Dermis blood vessel endothelial cell (primary cell): ENCODE measurements at regions not wholly inside any gene's neighbourhood (a gene's known extent, or its start where the extent isn't known, plus 50 kb on each side); places are given as distances from the start of the nearest gene placed in this dataset.

Experiments
- DNase-seq: peaks from one replicate; pipeline ENCODE4 v3.0.0; 2010

DNA sequence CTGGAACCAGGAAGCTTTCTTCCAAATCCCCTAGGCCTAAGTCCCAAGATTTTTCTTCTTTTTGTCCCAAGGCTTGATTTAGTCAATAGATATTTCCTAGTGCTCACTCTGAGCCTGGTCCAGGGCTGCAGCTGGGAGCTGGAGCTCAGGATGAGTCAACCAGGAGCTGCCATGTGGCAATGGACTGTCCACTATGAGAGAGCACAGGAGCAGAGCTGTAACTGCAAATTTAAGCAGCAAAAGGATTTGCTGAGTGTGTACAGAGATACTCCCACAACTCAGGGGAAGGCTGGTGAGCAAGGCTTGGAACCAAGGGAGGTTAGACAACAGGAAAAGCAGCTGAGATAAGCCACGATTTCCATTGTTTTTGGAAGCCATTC, 92.1 kb upstream of the CXCL12 start:
- no peak for DNase-seq

DNA sequence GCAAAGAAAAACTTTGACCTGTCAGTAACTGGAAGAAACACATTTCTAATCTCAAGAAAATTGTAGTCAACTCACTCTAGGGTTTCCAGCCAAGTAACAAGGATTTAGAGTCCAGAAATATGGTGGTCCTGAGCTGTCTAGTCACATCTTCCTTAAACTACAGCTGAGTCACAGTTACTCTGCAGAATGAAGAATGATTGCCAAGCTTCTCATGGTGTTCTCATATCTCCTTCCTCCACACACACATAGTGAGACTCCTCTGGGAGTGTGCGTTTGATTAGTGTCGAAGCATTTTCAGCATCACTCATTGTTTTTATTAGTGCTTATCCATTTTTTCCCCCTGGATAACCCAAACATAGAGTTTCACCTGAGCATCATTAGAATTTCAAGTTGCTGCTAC, 93.1 kb upstream of the CXCL12 start:
- DNase-seq = no peak

DNA sequence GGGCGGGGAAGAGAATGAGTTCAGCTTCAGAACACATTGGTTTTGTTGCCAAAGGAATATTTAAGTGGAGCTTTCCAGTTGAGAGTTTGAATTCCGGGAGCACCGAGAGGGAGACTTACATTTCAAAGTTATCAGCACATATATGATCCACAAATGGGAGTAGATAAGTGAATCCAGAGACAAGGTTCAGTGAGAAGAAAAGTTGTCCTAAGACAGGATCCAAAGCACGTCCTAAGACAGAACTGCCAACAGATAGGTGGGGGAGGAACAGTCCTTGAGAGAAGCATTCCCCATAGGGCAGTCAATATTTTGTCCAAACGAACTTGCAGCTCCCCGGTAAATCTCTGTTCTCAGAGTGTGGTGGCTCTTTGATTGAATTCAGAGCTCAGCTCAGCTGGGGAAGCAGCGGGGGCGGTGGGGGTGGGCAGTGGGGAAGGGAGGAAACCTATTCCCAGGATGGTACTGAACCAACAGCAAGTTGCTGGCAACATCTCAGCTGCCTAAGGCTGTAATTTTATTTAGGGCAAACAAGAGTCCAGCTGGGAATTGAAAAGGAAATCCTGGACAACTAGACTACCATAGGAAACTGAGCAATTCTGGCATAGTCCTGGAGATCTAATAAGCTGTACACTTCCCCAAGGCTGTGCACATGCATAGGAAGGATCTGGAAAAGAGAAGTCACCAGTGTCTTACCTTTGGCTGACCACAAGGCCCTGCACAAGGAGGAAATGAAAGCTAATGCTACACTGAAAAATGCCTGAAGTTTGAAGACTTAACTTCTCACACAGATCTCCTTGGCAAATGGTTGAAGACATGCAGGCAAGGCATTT, 94.2 kb upstream of the CXCL12 start:
- DNase-seq = no peak

DNA sequence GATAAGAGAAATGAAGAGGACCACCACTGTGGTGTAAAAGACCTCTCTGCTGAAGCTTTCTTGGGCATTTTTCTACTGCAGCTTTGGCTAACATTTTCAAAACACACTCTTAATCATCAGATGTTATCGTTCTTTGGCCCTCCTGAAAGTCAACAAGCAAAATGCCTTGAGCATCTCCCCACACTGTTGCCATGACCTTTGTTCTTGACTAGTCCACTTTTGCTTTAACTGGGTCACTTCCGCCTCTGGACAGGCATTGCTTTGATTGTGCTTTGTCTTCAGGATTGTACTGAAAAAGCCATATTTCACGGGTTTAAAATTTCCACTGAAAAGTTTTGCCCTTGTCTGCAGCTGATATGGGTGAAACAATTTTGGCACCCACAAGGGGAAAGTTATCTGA, 107.8 kb upstream of the CXCL12 start:
- no peak for DNase-seq

DNA sequence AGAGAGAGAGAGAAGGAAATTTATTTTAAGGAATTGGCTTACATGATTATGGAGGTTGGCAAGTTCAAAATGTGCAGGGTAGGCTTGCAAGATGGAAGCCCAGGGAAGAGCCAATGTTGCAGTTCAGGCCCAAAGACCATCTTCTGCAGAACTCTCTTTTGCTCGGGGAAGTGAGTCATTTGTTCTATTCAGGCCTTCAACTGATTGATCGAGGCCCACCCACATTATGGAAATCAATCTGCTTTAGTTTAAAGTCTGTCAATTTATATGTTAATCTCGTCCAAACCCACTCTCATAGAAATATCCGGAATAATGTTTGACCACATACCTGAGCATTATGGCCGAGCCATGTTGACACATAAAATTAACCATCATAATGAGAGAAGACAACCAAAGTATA, 113.3 kb upstream of the CXCL12 start:
- DNase-seq = no peak

DNA sequence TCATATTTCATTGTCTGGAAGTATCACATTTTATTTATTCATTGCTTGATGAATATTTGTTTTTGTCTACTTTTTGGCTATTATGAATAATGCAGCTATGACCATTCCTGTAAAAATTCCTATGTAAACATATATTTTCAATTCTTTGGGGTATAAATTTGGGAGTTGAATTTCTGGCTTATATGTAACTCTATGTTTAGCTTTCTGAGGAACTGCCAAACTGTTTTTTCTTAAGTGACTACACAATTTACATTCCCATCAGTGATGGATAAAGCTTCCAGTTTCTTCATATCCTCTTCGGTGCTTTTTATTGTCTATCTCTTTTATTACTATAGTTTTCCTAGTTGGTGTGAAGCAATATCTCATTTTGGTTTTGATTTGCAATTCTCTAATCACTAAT, 115.6 kb upstream of the CXCL12 start:
- DNase-seq = no peak

DNA sequence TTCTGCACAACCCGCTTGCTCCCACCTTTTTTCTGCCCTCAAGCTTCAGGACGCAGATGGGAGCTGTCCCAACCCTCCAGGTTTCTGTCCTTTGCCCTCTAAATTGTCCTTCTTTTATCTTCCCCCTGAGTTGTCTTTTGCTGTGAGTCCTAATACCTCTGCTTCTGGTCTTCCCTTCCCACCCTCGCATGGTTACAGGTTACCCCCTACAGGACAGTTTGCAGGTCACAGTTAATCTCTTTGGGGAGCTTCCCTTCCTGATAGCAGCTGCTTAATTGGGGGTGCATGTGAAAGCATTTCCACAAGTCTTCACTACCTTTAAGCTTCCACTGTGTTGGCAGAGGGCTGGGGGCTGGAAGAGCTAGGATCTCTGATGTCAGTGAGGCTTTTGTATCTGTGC, 121.5 kb upstream of the CXCL12 start:
- DNase-seq = no peak

DNA sequence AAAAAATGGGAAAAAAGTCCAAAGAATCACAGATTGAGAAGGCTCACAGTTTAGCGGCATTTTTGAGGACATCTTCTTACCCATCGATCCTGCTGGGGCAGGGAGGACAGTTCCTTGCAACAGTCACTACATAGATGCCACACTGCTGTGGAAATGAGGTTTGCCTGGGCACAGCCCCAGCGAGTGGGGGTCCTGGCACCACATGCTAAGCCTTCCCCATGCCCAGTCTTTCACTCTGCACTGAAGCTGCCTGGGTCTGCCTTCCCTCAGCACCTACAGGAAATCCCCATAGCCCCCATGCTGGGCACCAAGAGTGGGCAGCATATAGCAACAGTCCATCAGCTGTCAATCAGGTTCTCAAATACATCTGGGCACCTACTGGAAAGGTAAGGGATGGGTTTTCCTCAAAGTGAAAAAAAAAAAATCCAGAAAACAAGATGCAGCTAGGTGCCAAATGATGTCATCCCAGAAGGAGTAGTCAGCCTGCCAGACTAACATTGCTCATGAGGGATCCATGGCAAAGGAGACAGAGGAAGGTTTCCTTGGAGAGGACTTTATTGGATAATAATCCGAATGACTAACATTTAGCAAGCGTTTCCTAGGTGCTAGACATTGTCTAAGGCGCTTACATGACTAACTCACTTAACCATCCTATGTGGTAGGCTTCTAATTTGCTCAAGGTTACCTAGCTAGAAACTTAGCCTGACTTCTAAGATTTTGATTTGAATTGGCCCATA, 125.7 kb upstream of the CXCL12 start:
- no peak for DNase-seq

DNA sequence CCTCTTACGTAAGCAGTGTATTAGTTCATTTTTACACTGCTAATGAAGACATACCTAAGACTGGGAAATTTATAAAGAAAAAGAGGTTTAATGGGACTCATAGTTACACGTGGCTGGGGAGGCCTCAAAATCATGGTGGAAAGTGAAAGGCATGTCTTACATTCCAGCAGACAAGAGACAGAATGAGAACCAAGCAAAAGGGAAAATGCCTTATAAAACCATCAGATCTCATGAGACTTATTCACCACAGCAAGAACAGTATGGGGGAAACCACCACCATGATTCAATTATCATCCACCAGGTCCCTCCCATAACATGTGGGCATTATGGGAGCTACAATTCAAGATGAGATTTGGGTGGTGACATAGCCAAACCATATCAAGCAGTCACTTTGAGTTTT, 126.3 kb upstream of the CXCL12 start:
- no peak for DNase-seq

DNA sequence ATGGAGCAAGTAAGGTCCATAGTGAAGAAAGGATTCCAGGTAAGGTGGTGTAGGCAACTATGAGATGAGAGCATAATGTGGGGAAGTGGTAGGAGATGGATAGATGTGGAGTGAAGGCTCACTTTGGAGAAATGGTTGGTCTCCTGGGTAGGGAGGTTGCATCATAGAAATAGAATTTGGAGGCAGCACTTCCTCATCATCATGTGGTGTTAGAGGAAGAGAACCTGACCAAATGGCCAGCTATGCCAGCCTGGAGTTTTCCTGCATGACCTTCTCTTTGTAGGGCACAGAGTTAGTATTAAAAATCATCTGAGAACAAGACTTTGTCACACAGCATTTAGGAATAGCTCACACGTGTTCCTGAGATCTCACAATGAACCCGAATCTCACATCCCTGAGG, 126.7 kb upstream of the CXCL12 start:
- no peak for DNase-seq

DNA sequence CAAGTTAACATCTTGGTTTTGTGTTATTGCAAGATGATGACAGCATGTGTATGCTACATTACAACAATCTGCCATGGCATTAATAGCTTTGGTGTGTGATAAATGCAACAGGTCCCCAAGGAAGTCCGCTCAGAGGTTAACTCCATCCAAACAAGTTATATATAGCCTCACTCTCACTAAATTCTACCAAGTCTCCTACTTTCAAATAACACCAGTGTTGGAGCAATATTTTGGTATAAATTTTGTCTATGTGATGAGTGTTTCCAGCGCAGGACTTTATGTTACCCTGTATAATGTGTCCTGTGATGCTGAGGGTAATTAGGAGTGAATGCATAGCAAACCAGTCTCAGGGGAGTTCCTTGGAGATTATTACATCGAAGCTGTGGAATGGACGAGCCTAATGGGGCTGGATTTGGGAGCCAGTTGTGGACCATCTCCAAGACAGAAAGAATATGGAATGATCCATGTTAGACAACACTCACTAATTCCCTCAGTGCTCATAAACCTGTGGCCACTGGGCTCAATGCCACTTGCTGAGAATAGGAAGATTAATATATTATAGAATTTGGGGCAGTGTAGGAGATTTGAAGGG, 127.6 kb upstream of the CXCL12 start:
- no peak for DNase-seq

DNA sequence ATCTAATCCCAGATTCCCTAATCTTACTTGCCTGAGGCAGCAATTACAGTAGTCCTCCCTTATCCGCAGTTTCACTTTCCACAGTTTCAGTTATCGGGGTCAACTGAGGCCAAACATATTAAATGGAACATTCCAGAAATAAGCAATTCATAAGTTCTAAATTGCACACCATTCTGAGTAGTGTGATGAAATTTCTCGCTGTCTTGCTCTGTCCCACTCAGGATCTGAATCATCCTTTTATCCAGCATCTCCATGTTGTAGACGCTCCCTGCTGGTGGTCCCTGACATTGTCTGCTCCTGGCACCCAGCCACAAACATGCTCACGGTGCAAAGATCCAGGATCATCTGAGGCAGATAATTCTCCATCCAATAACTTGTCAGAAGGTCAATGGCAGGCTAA, 128.7 kb upstream of the CXCL12 start:
- DNase-seq = no peak

DNA sequence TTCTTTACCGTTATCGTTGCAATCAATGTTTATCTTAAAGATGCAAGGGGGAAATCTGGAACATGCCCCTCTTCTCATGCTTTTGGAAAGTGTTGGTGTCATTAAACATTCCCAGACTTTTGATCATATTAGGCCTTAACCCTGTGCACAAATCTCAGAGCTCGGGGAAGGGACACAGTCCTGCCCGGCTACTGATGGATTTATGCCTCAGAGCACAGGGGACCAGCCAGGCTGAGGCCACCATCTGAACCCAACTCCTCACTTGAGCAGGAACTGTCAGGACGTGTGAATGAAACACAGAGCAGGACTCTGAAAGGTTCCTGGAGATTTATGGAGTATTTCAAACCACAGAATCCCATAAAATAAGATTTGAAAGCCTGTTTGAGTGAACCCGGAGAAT, 132.0 kb upstream of the CXCL12 start:
- no peak for DNase-seq

DNA sequence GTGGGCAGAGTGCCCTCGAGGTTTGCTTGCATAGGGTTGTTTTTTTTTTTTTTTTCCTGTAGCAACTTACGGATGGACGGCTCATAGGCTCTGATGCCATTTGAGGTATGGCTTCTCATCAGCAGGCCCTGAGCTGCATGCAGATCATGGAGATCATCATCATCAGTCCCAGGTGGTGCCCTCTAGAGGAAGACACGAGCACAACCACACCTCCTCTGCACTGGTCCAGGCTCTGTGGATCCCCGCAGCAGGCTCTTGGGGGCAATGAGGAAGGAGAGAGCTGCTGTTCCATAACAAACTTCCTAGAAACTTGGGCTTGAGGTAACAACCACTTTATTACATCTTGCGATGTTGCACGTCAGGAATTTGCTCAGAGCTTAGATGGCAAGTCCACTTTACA, 132.7 kb upstream of the CXCL12 start:
- no peak for DNase-seq

DNA sequence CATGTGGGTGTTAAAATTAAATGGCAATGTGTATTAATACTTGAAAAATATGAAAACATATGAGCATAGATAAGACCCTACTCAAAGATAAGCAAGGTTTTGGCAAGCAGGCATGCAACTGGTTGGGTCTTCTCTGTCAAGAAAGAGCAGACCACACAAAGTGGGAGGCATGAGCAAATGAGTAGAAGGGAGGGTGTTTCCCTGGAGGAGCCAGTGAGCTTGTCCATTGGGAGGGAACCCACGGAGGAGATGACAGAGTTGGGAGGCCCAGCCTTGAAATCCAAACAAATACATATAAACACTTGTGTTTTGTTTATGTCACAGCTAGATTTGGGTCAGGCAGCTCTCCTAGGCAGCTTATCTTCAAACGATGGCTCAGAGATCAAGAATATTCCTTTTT, 134.5 kb upstream of the CXCL12 start:
- DNase-seq = no peak

DNA sequence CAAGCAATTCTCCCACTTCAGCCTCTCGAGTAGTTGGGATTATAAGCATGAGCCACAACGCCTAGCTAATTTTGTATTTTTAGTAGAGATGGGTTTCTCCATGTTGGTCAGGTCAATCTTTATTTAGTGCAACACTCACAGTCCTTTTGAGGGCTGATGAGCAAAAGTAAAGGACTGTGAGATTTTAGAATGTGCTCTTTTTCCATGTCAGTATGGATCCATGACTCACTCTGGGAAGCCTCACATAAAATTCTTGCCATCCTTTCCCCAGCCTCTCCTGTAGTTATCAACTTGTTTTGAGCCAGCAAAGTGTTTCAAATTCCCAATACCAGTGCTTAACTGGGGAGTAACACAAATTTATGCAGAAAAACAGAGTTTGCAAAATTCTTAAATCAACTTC, 135.8 kb upstream of the CXCL12 start:
- DNase-seq = no peak

DNA sequence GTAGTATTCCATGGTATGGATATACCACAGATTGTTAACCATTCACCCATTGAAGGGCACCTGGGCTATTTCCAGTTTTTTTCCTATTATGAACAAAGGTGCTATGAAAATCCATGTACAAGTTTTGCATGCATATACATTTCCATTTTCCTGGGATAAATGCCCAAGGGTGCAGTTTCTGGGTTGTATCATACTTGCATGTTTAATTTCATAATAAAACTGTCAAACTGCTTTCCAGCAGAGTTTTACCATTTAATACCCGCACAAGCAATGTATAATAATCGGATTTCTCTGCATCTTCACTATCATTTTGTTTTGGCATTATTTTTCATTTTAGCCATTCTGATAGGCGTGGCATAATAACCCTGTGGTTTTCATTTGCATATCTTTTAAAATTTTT, 154.3 kb upstream of the CXCL12 start:
- DNase-seq = no peak

DNA sequence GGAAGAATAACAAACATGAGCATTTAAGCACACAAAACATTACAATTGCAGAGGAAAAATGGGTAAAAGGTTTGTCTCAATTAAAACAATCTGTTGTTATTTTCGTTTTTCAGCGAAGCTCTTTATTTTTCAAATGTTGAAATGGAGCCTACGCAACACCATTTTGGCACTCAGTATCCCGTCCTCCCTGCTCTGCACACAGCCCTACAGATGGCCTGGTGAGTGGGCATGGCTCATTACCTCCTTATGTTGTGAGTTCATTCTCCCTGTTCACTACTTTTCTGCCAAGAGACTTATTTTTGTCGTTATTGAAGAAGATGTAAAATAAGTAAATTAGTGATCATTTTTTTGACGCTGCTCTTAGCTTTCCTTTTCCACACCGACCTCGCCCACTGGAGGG, 167.8 kb upstream of the CXCL12 start:
- DNase-seq = no peak

DNA sequence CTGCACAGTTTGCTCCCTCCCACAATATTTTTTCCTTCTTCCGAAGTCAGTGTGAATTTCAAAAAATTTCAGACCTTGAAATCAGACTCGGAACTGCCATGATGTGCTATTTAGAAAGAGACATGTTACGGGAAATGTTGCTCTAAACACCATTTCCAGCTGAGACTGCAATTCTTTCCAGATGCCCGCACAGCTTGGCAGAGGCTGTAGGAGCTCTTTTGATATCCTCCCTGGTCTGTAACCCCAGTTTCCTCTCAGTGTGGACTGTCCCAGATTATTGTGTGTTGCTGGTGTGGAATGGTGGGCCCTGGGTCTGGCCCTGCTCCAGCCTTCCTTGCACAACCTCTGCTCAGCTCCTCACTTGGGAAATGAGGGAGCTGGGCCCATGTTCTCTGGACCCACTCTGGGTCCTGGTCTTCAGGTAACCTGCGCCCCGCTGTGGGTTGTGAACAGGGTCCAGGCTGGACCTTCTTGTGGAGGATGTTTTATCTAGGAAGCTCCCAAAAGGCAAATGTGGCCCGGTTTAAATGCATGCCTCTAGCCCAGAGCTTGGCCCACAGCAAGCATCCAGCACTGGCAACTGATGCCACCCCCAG, 172.8 kb upstream of the CXCL12 start:
- DNase-seq = no peak

DNA sequence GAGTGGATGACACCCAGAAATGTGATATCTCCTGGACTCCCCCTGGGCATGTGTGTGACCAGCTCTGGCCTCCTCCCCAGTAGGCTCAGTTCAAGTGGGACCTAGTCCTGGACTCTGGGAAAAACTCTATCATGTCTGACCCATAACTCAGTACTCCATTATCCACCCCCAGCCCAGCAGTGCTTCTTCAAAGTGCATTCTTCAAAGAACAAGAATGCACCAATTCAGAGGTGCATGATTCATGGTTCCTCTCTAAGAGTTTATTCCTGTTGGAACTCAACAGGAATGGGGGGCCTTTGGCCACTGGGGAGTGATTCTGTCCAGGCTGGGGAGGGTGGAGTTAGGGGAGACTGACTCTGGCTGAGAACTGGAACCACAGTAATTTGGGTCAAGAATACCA, 173.6 kb upstream of the CXCL12 start:
- no peak for DNase-seq

DNA sequence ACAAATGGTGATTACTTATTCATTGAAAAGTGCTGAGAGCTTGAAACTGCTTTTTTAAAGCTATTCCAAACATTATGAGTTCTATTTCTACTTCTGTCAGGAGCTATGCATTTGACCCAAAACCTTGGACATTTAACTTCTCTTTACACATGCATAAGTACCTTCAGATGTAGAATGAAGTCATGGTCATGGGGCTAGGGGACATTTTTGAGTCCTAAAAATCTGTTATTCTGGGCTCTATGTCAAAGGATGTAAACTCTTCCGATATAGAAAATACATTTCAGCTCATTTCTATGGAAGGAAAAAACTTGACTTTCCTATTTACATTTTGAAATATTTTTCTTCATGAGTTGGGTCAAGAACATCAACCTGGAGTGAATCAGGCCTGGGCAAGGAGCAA, 179.5 kb upstream of the CXCL12 start:
- no peak for DNase-seq

DNA sequence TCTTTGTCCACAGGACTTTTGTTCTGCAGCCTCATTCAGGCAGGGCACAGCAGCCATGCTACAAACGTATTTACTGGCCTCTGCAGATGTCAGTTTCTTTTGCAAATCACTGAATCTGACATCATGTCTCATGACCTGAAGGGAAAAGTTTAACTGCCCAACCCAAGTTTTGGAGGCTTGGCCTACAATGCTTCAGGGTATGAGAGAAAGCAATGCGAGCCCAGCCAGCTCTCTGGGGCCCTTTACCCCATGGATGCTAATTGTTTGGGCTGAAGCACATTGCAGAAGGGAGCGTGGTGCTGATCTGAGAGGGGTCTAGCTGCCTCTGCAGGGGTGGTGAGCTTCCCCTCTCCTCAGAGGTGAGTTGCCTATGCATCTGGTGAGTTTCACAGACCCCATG, 179.9 kb upstream of the CXCL12 start:
- no peak for DNase-seq

DNA sequence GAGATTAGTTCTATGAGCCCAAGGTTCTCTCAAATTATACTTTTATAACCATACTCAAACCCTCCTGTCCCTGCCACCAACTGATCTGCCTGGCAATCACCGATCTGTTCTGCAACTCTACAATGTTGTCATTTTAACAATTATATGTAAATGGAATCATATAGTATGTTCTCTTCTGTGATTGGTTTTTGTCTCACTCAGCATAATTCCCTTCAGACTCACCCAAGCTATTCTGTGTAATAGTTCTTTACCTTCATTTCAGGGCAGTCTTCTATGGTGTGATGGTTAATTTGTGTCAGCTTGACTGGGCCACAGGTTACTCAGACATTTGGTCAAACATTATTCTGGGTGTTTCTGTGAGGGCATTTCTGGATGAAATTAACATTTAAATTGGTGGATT, 181.9 kb upstream of the CXCL12 start:
- no peak for DNase-seq

DNA sequence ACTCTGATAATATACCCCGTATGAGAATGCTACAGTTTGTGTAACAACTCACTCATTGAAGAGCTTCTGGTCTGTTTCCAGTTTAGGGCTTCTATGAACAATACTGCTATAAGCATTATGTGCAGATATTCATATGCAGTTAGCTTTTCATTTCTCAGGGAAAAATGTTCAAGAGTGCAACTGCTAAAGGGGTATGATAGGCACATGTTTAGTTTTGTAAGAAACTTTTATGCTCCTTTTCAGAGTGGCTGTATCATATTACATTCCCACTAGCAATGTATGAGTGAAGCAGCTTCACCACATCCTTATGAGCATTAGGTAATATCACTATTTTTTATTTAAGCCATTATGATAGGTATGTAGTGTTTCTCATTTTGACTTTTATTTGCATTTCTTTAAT, 182.6 kb upstream of the CXCL12 start:
- DNase-seq = no peak
